IPS DF 4.7 (cell line): ENCODE measurements at regions not wholly inside any gene's neighbourhood (a gene's known extent, or its start where the extent isn't known, plus 50 kb on each side); places are given as distances from the start of the nearest gene placed in this dataset.

ENCODE experiments used
- DNase-seq: peaks from one replicate; pipeline ENCODE4 v3.0.0-alpha.2; 2013; ENCODE audit warnings: low spot score; ENCODE audit errors: extremely low read depth

- no peak for DNase-seq
Observed at GRCh38 chr6:138692058-138692977, 81.3 kb upstream of the CCDC28A start.

GRCh38 chr6:138692978-138693909, 80.3 kb upstream of the CCDC28A start:
- DNase-seq, result no peak

DNA sequence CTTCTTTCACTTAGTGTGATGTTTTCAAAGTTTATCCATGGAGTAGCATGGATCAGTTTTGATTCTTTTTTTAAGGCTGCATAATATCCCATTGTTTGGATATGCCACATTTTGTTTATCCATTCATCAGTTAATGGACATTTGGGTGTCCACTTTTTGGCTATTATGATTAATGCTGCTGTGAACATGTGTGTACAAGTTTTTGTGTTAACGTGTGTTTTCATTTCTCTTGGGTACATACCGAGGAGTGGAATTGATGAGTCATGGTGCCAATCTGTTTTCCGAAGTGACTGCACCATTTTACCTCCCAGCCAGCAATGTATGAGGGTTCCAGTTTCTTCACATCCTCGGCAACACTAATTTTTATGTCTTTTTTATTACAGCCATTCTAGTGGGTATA, 78.4 kb upstream of the CCDC28A start:
- DNase-seq, result no peak

DNA sequence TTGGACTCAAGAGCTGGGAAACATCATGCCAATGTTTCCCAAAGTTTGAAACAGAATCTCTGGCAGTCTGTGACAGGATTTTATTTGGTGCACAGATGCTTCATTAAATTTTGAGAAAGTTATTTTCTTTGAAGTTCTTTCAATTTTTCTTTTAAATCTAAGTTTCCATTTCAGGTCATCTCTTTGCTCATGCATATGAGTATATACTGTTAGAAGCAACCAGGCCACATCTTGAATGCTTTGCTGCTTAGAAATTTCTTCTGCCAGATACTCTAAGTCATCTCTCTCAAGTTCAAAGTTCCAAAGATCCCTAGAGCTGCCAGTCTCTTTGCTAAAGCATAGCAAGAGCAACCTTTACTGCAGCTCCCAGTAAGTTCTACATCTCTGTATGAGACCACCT, 59.1 kb upstream of the CCDC28A start:
- no peak for DNase-seq

GRCh38 chr6:138716013-138716412, 57.6 kb upstream of the CCDC28A start:
- DNase-seq, result no peak

DNA sequence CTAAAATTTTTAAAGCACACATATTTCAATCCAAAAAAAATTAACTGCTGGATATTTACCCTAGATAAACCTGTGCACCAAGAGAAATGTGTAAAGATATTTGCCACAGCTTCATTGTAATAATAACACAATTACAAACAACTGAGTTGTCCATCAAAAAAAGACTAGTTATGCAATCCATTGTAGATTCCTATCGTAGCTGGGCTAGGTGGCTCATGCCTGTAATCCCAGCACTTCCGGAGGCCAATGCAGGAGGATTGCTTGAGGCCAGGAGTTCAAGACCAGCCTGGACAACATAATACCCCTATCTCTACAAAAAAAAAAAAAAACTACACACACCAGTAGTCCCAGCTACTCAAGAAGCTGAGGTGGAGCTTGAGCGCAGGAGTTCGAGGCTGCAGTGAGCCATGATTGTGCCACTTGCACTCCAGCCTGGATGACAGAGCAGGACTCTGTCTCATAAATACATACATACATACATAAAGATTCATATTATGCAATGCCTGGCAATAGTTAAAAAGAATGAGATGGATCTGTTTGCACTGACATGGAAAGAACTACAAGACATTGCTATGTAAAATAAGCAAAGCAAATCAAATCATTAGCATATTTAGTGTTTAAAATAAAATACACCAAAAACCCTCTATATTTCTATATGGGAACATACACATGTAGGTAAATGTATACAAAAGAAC, 56.5 kb upstream of the CCDC28A start:
- no peak for DNase-seq

DNA sequence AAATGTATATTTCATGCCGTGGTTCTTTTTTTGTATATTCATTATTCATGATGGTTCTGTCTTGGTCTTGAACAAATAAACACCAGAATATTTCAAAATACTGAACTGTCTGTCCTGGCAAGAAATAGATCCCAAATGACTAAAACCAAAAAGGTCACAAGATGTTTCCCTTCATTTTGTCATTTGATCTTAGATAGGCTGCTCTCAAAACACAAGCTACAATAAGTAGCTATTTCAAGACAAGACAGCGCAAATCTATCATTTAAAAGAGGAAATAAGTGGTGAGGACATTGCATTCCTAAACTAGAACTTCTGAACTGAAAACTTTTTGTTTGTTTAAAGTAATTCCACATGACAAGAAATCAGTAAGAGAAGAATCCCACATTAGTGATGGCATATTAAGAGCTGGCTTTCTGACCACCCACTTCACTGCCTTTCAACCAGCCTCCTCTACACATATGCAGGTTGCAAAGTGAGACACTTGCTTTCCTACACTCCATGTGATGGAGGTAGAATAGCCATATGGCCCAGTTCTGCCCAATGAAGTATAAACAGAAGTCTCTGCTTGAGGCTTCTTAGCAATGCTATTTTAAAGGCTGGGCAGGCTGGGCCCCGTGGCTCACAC, 54.4 kb upstream of the CCDC28A start:
- DNase-seq, result no peak

DNA sequence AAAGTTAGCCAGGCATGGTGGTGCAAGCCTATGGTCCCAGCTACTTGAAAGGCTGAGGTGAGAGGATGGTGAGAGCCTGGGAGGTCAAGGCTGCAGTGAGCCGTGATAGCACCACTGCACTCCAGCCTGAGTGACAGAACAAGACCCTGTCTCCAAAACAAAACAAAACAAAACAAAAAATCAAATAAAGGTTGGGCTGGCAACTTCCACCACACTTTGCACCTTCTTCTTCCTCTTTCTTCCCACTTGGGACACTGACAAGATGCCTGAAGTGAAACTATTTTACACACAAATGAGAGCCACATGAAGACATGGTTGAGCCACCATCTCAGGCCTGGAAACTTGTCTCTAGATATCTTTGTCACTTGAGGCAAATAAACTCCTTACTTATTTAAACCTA, 53.8 kb upstream of the CCDC28A start:
- no peak for DNase-seq

GRCh38 chr6:138722425-138723371, 50.9 kb upstream of the CCDC28A start:
- no peak for DNase-seq
